ENCODE measurements at regions not wholly inside any gene's neighbourhood (a gene's known extent, or its start where the extent isn't known, plus 50 kb on each side); places are given as distances from the start of the nearest gene placed in this dataset.
A peak's percentile ranks its signal among the peaks of the same experiment; 100 is the strongest.

DNA sequence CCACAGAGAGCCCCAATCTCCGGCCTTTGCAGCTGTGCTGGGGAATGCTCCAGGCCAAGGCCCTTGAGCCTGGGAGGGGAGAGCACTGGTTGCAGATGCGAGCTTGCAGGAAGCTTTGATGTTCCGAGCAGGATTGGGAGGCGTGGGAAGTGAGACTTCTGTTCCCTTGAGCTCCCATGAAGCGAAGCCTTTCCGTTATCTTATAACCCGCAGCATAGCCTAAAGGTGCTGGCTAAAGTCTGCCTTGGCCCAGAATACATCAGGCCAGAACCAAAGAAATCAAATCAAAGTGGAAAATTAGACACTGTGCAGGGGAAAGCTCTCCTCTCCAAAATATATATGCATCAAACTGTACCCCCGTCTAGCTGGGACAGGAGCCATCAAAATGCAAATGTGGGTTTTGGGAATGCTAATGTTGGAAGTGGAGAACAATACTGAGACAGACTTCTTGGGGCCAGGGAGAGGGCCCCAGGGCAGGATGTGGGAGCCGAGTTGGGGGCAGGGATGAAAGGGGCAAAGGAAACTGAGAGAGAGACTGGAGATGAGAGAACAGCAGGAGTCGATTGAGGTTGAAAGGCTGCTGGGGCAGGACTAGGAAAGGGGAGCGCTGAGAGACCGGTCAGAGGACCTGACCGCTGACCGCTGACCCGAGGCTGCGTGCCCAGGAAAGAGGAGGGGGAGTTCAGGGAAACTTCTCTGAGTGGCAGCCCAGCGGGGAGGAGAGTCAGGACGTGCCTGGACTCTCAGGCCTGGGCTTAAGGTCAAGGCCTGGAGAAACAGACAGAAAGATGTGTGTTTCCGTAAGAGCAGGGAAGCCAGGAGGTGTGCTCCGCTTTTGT, 152.2 kb upstream of the PARP11 start (continued):
- TF ChIP-seq KMT2A (CRISPR knock-in tag; IDR thresholded peaks at IDR 0.05) (peak; percentile 39; the same call in 1 of the 2 replicates), CCAR2 (optimal IDR thresholded peaks at IDR 0.05; ENCODE audit: low read depth, low read length) (no peak), DNMT1 (CRISPR knock-in tag; IDR thresholded peaks at IDR 0.05) (no peak), GATAD2A (CRISPR knock-in tag; IDR thresholded peaks at IDR 0.05) (peak; percentile 58), ZNF790 (CRISPR knock-in tag; IDR thresholded peaks at IDR 0.05; ENCODE audit: borderline replicate concordance) (no peak), ZNF850 (CRISPR knock-in tag; conservative IDR thresholded peaks at IDR 0.05) (no peak), TAF1 (CRISPR knock-in tag; IDR thresholded peaks at IDR 0.05) (no peak), ZNF530 (CRISPR knock-in tag; IDR thresholded peaks at IDR 0.05; ENCODE audit: low read depth) (no peak), SMYD3 (CRISPR knock-in tag; IDR thresholded peaks at IDR 0.05) (no peak), ZNF264 (CRISPR knock-in tag; IDR thresholded peaks at IDR 0.05) (no peak), ZNF703 (CRISPR knock-in tag; IDR thresholded peaks at IDR 0.05; ENCODE audit: borderline replicate concordance) (no peak), ZNF878 (CRISPR knock-in tag; IDR thresholded peaks at IDR 0.05) (no peak), HMGA1 (CRISPR knock-in tag; conservative IDR thresholded peaks at IDR 0.05) (no peak), ZNF205 (CRISPR knock-in tag; IDR thresholded peaks at IDR 0.05) (no peak), ZNF33B (CRISPR knock-in tag; IDR thresholded peaks at IDR 0.05) (no peak), REPIN1 (CRISPR knock-in tag; IDR thresholded peaks at IDR 0.05; ENCODE audit: borderline replicate concordance, low read depth) (no peak), NCOR1 (IDR thresholded peaks at IDR 0.05; ENCODE audit: borderline replicate concordance, low read length) (no peak), RNF2 (conservative IDR thresholded peaks at IDR 0.05; ENCODE audit: low read depth) (no peak), KLF12 (CRISPR knock-in tag; IDR thresholded peaks at IDR 0.05; ENCODE audit: borderline replicate concordance) (no peak), KLF11 (CRISPR knock-in tag; IDR thresholded peaks at IDR 0.05) (no peak), ZNF558 (CRISPR knock-in tag; IDR thresholded peaks at IDR 0.05; ENCODE audit: borderline replicate concordance) (no peak)
- TF ChIP-seq, protein P1, sequence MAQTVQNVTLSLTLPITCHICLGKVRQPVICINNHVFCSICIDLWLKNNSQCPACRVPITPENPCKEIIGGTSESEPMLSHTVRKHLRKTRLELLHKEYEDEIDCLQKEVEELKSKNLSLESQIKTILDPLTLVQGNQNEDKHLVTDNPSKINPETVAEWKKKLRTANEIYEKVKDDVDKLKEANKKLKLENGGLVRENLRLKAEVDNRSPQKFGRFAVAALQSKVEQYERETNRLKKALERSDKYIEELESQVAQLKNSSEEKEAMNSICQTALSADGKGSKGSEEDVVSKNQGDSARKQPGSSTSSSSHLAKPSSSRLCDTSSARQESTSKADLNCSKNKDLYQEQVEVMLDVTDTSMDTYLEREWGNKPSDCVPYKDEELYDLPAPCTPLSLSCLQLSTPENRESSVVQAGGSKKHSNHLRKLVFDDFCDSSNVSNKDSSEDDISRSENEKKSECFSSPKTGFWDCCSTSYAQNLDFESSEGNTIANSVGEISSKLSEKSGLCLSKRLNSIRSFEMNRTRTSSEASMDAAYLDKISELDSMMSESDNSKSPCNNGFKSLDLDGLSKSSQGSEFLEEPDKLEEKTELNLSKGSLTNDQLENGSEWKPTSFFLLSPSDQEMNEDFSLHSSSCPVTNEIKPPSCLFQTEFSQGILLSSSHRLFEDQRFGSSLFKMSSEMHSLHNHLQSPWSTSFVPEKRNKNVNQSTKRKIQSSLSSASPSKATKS (CRISPR knock-in tag; IDR thresholded peaks at IDR 0.05), result no peak
- TF ChIP-seq, protein P2, sequence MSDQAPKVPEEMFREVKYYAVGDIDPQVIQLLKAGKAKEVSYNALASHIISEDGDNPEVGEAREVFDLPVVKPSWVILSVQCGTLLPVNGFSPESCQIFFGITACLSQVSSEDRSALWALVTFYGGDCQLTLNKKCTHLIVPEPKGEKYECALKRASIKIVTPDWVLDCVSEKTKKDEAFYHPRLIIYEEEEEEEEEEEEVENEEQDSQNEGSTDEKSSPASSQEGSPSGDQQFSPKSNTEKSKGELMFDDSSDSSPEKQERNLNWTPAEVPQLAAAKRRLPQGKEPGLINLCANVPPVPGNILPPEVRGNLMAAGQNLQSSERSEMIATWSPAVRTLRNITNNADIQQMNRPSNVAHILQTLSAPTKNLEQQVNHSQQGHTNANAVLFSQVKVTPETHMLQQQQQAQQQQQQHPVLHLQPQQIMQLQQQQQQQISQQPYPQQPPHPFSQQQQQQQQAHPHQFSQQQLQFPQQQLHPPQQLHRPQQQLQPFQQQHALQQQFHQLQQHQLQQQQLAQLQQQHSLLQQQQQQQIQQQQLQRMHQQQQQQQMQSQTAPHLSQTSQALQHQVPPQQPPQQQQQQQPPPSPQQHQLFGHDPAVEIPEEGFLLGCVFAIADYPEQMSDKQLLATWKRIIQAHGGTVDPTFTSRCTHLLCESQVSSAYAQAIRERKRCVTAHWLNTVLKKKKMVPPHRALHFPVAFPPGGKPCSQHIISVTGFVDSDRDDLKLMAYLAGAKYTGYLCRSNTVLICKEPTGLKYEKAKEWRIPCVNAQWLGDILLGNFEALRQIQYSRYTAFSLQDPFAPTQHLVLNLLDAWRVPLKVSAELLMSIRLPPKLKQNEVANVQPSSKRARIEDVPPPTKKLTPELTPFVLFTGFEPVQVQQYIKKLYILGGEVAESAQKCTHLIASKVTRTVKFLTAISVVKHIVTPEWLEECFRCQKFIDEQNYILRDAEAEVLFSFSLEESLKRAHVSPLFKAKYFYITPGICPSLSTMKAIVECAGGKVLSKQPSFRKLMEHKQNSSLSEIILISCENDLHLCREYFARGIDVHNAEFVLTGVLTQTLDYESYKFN (CRISPR knock-in tag; conservative IDR thresholded peaks at IDR 0.05), result peak; percentile 73
- TF ChIP-seq, protein P3, sequence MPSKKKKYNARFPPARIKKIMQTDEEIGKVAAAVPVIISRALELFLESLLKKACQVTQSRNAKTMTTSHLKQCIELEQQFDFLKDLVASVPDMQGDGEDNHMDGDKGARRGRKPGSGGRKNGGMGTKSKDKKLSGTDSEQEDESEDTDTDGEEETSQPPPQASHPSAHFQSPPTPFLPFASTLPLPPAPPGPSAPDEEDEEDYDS (CRISPR knock-in tag; IDR thresholded peaks at IDR 0.05), result 0 out of 2 replicates have a peak, but pooled peaks have one; percentile 22
- TF ChIP-seq, protein P4, sequence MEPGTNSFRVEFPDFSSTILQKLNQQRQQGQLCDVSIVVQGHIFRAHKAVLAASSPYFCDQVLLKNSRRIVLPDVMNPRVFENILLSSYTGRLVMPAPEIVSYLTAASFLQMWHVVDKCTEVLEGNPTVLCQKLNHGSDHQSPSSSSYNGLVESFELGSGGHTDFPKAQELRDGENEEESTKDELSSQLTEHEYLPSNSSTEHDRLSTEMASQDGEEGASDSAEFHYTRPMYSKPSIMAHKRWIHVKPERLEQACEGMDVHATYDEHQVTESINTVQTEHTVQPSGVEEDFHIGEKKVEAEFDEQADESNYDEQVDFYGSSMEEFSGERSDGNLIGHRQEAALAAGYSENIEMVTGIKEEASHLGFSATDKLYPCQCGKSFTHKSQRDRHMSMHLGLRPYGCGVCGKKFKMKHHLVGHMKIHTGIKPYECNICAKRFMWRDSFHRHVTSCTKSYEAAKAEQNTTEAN (CRISPR knock-in tag; conservative IDR thresholded peaks at IDR 0.05), result no peak
